ENCODE measurements at regions not wholly inside any gene's neighbourhood (a gene's known extent, or its start where the extent isn't known, plus 50 kb on each side); places are given as distances from the start of the nearest gene placed in this dataset.
A peak's percentile ranks its signal among the peaks of the same experiment; 100 is the strongest.

- H3K27ac ChIP-seq: no peak overlapping the region
- TF ChIP-seq ZFX (IDR thresholded peaks at IDR 0.05): no peak
- TF ChIP-seq, protein P1, sequence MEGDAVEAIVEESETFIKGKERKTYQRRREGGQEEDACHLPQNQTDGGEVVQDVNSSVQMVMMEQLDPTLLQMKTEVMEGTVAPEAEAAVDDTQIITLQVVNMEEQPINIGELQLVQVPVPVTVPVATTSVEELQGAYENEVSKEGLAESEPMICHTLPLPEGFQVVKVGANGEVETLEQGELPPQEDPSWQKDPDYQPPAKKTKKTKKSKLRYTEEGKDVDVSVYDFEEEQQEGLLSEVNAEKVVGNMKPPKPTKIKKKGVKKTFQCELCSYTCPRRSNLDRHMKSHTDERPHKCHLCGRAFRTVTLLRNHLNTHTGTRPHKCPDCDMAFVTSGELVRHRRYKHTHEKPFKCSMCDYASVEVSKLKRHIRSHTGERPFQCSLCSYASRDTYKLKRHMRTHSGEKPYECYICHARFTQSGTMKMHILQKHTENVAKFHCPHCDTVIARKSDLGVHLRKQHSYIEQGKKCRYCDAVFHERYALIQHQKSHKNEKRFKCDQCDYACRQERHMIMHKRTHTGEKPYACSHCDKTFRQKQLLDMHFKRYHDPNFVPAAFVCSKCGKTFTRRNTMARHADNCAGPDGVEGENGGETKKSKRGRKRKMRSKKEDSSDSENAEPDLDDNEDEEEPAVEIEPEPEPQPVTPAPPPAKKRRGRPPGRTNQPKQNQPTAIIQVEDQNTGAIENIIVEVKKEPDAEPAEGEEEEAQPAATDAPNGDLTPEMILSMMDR (conservative IDR thresholded peaks at IDR 0.05): peak; percentile 53
Observed at GRCh38 chr14:95979339-95980042, 59.7 kb upstream of the C14orf132 start.

DNA sequence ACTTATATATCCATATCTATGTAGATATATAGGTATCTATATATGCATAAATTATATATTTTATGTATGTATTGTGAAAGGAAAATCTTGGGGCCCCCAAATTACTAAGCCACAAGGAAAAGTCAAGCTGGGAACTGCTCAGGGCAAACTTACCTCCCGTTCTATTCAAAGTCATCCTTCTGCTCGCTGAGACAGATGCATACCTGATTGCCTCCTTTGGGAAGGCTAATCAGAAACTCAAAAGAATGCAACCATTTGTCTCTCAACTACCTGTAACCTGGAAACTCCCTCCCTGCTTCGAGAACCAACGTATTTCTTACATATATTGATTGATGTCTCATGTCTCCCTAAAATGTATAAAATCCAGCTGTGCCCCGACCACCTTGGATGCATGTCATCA, 58.8 kb upstream of the C14orf132 start:
- no peak overlapping the region for H3K27ac ChIP-seq
- TF ChIP-seq ZFX (IDR thresholded peaks at IDR 0.05): no peak
- TF ChIP-seq, protein P1 (conservative IDR thresholded peaks at IDR 0.05): no peak

GRCh38 chr14:95981965-95982364, 57.2 kb upstream of the C14orf132 start:
- no peak overlapping the region for H3K27ac ChIP-seq
- TF ChIP-seq, protein P1 (conservative IDR thresholded peaks at IDR 0.05): no peak
- TF ChIP-seq ZFX (IDR thresholded peaks at IDR 0.05): no peak

DNA sequence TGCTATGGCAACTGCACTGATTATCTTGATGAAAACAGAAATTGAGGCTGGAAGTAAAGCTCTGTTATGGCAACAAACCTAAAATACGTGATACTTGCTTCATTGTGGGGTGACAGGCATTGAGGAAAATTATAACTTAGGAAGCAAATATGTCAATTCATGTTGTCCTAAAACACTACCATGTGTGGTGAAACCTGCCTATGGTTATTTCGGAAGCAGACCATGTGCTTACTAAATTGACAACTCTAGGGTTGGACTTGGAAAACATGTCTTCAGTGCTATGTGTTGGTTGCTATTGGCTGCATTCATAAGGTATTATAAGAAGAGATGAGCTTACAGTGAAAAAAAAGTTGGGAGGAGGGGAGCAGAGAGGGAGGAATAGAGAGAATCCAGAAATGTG, 55.0 kb upstream of the C14orf132 start:
- no peak for TF ChIP-seq ZFX (IDR thresholded peaks at IDR 0.05)
- TF ChIP-seq, protein P1 (conservative IDR thresholded peaks at IDR 0.05): no peak

More for the DNA sequence above, 55.0 kb upstream of the C14orf132 start:
- H3K27ac ChIP-seq: no peak overlapping the region
